H1 (cell line): ENCODE measurements at regions not wholly inside any gene's neighbourhood (a gene's known extent, or its start where the extent isn't known, plus 50 kb on each side); places are given as distances from the start of the nearest gene placed in this dataset.

Experiments
- BCL11A ChIP-seq, 2 experiments: IDR thresholded peaks; one replicate each; pipeline ENCODE4 v1.6.1; 2011; ENCODE audit warnings: low read depth in 2 of 2, low read length in 2 of 2, mild to moderate bottlenecking in 2 of 2
- CREB1 ChIP-seq: IDR thresholded peaks from 2 replicates; pipeline ENCODE4 v1.6.1; 2012; ENCODE audit warnings: inconsistent platforms
- EZH2 ChIP-seq: fragments of 200-600 bp; sonication (generic); IDR thresholded peaks from 2 replicates; pipeline ENCODE4 v1.7.1; 2012; ENCODE audit warnings: low read depth, mild to moderate bottlenecking, moderate library complexity, low read length, inconsistent platforms; ENCODE audit not compliant: severe bottlenecking
- GTF2F1 ChIP-seq: IDR thresholded peaks from 2 replicates; pipeline ENCODE4 v1.6.1; 2012; ENCODE audit warnings: low read depth, low read length, improper control_type of control experiment, borderline replicate concordance
- MAFK ChIP-seq: IDR thresholded peaks from 2 replicates; pipeline ENCODE4 v1.6.1; 2012; ENCODE audit warnings: low read depth, mild to moderate bottlenecking, improper control_type of control experiment, low read length
- POLR2A ChIP-seq, 2 experiments: IDR thresholded peaks; 1 replicate in 1 of 2; 2 replicates in 1 of 2; pipeline ENCODE4 v1.6.1; 2011; ENCODE audit warnings: low read depth in 2 of 2, low read length in 2 of 2, mild to moderate bottlenecking in 2 of 2; ENCODE audit errors: control extremely low read depth in 1 of 2
- POLR2AphosphoS5 ChIP-seq: IDR thresholded peaks from 2 replicates; pipeline ENCODE4 v1.6.1; 2011; ENCODE audit warnings: low read depth, low read length
- RXRA ChIP-seq: IDR thresholded peaks from 2 replicates; pipeline ENCODE4 v1.6.1; 2011; ENCODE audit warnings: low read depth, mild to moderate bottlenecking, low read length, moderate library complexity; ENCODE audit not compliant: insufficient read depth
- SP2 ChIP-seq: IDR thresholded peaks from 2 replicates; pipeline ENCODE4 v1.6.1; 2012; ENCODE audit warnings: mild to moderate bottlenecking, low read length, inconsistent platforms
- TAF1 ChIP-seq: IDR thresholded peaks from 2 replicates; pipeline ENCODE4 v1.6.1; 2011; ENCODE audit warnings: mild to moderate bottlenecking, low read depth, low read length
- TAF7 ChIP-seq: optimal IDR thresholded peaks from 2 replicates; pipeline ENCODE3; 2011; ENCODE audit warnings: low read depth, mild to moderate bottlenecking, inconsistent platforms, low read length, moderate library complexity, borderline replicate concordance
- ZNF274 ChIP-seq: IDR thresholded peaks from 2 replicates; pipeline ENCODE4 v1.7.0; 2012; ENCODE audit warnings: low read length, borderline replicate concordance; ENCODE audit errors: extremely low read depth
- TF ChIP-seq, protein P1 (sequence below), 3 experiments: IDR thresholded peaks; 1 replicate in 2 of 3; 2 replicates in 1 of 3; pipeline versions ENCODE4 v1.5.1 to v1.6.1; 2011; ENCODE audit warnings: low read length in 3 of 3, mild to moderate bottlenecking in 3 of 3, inconsistent platforms in 2 of 3, low read depth in 1 of 3, moderate library complexity in 1 of 3; ENCODE audit not compliant: insufficient read depth in 1 of 3; ENCODE audit errors: control extremely low read depth in 1 of 3
- TF ChIP-seq, protein P2 (sequence below): IDR thresholded peaks from 2 replicates; pipeline ENCODE4 v1.6.1; 2012; ENCODE audit warnings: low read length, inconsistent platforms

DNA sequence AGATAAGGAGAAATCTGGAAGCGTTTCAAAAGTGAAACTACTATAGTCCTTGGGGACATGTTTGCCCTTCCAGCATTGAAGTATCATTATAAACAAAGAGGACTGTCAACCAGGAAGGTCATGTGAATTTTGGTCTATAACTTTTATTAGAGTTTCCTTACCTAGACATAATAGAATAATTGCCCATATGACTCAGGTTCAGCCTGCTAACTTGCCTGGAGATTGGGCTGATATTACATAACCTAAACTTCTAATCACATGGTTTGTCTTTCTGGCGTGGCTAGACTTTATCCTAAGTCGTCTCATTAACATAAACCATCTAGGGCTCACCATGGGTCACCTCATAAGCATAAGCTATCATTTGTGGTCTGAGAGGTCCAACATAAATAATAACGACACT, 775.9 kb downstream of the CENPC start:
- TF ChIP-seq BCL11A (IDR thresholded peaks at IDR 0.05; ENCODE audit: low read depth in 2 of 2, low read length in 2 of 2) (no peak), CREB1 (no peak), TAF1 (no peak), RXRA (no peak), GTF2F1 (no peak), EZH2 (no peak), POLR2A (IDR thresholded peaks at IDR 0.05; ENCODE audit: control extremely low read depth in 1 of 2, low read depth in 2 of 2, low read length in 2 of 2) (no peak), POLR2AphosphoS5 (no peak), TAF7 (no peak), SP2 (no peak), ZNF274 (no peak), MAFK (no peak)
- TF ChIP-seq, protein P1, sequence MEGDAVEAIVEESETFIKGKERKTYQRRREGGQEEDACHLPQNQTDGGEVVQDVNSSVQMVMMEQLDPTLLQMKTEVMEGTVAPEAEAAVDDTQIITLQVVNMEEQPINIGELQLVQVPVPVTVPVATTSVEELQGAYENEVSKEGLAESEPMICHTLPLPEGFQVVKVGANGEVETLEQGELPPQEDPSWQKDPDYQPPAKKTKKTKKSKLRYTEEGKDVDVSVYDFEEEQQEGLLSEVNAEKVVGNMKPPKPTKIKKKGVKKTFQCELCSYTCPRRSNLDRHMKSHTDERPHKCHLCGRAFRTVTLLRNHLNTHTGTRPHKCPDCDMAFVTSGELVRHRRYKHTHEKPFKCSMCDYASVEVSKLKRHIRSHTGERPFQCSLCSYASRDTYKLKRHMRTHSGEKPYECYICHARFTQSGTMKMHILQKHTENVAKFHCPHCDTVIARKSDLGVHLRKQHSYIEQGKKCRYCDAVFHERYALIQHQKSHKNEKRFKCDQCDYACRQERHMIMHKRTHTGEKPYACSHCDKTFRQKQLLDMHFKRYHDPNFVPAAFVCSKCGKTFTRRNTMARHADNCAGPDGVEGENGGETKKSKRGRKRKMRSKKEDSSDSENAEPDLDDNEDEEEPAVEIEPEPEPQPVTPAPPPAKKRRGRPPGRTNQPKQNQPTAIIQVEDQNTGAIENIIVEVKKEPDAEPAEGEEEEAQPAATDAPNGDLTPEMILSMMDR (IDR thresholded peaks at IDR 0.05; ENCODE audit: control extremely low read depth in 1 of 3, insufficient read depth in 1 of 3, low read depth in 1 of 3, low read length in 3 of 3) = no peak
- TF ChIP-seq, protein P2, sequence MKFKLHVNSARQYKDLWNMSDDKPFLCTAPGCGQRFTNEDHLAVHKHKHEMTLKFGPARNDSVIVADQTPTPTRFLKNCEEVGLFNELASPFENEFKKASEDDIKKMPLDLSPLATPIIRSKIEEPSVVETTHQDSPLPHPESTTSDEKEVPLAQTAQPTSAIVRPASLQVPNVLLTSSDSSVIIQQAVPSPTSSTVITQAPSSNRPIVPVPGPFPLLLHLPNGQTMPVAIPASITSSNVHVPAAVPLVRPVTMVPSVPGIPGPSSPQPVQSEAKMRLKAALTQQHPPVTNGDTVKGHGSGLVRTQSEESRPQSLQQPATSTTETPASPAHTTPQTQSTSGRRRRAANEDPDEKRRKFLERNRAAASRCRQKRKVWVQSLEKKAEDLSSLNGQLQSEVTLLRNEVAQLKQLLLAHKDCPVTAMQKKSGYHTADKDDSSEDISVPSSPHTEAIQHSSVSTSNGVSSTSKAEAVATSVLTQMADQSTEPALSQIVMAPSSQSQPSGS = no peak
